ENCODE measurements at regions not wholly inside any gene's neighbourhood (a gene's known extent, or its start where the extent isn't known, plus 50 kb on each side); places are given as distances from the start of the nearest gene placed in this dataset.

DNA sequence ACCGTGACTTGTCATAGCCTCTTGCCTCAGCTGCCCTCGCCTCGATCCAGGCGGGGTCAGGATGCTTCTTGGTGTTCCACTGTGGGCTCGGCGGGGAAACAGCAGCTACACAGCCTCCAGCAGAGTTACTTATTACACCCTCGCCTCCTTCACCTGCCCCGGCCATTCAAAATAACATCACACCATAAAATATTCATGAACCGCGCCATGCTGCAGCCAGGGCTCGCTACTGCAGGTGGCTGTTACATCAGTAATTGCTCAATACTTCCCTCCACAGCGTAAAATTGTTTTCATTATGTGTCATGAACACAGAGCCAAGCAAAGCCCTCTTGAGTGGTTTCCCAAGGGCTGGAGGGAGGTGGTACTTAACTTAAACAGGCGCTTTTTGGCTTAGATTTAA is 241.5 kb upstream of the SP8 start:
- TF ChIP-seq, protein P1, sequence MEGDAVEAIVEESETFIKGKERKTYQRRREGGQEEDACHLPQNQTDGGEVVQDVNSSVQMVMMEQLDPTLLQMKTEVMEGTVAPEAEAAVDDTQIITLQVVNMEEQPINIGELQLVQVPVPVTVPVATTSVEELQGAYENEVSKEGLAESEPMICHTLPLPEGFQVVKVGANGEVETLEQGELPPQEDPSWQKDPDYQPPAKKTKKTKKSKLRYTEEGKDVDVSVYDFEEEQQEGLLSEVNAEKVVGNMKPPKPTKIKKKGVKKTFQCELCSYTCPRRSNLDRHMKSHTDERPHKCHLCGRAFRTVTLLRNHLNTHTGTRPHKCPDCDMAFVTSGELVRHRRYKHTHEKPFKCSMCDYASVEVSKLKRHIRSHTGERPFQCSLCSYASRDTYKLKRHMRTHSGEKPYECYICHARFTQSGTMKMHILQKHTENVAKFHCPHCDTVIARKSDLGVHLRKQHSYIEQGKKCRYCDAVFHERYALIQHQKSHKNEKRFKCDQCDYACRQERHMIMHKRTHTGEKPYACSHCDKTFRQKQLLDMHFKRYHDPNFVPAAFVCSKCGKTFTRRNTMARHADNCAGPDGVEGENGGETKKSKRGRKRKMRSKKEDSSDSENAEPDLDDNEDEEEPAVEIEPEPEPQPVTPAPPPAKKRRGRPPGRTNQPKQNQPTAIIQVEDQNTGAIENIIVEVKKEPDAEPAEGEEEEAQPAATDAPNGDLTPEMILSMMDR (IDR thresholded peaks at IDR 0.05): no peak
- no peak for TF ChIP-seq ZFX (IDR thresholded peaks at IDR 0.05; ENCODE audit: borderline replicate concordance)
